Left lung (tissue), 4 donors: ENCODE measurements at regions not wholly inside any gene's neighbourhood (a gene's known extent, or its start where the extent isn't known, plus 50 kb on each side); places are given as distances from the start of the nearest gene placed in this dataset.

Experiments used
- ATAC-seq: fragments of 200-7000 bp; cut with Tn5 transposase; one replicate; pipeline ENCODE4 v1.9.1; 2020; ENCODE audit warnings: moderate library complexity
- DNase-seq, 4 donors: peaks; one replicate each; pipeline ENCODE4 v3.0.0-alpha.2; 2013 to 2020
- H3K27ac ChIP-seq, 2 donors: fragments of 200-600 bp; sonication (generic) in 1 of 2; one replicate each; pipeline versions ENCODE4 v1.5.0 to v1.8.0; 2020 to 2021
- H3K27me3 ChIP-seq, 2 donors: fragments of 200-600 bp; sonication (generic) in 1 of 2; one replicate each; pipeline versions ENCODE4 v1.5.0 to v1.8.0; 2020 to 2021
- H3K36me3 ChIP-seq, 2 donors: fragments of 200-600 bp; sonication (generic) in 1 of 2; one replicate each; pipeline versions ENCODE4 v1.5.0 to v1.8.0; 2020 to 2021
- H3K4me1 ChIP-seq, 2 donors: fragments of 200-600 bp; one replicate each; pipeline ENCODE4 v1.8.0; 2021
- H3K4me3 ChIP-seq, 2 donors: fragments of 200-600 bp; sonication (generic) in 1 of 2; one replicate each; pipeline versions ENCODE4 v1.5.0 to v1.8.0; 2020 to 2021; ENCODE audit warnings: mild to moderate bottlenecking in 1 of 2
- H3K9me3 ChIP-seq, 2 donors: fragments of 200-600 bp; sonication (generic) in 1 of 2; one replicate each; pipeline versions ENCODE4 v1.5.0 to v1.8.0; 2020 to 2021
- intact Hi-C, 2 donors: fragments of 100-400 bp; cut with DNase I; formaldehyde crosslinking; loops; one replicate each; pipeline versions ENCODE4 v1.11.2 to v1.14.2; 2022
- TF ChIP-seq, protein P1 (sequence below), 2 donors: fragments of 200-600 bp; sonication (generic) in 1 of 2; IDR thresholded peaks; one replicate each; pipeline versions ENCODE4 v1.5.0 to v1.8.0; 2021; ENCODE audit warnings: antibody characterized with exemption in 2 of 2
- donor health status: DM: no; HTN: yes; CAD: no.
- donor health status: DM: no; HTN: no; CAD: no.

DNA sequence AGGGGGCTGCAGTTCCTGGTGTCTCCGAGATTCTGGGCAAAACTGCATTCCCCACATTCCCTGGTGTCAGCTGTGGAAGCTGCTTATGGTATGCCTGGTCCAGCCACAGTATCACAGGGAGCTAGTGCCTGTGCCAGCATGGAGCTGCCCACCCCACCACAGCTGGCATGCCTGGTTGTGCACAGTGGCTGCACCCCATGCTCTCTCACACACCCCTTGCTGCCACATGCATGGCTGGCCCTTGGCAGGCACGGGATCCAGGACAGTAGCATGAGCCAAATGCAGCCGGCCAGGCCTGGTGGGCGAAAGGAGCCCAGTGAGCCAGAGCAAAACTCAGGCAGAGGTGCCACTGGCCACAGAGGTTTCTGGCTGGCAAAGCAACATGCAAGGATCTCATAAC lies 418.0 kb upstream of the SPOCK3 start:
- TF ChIP-seq, protein P1, sequence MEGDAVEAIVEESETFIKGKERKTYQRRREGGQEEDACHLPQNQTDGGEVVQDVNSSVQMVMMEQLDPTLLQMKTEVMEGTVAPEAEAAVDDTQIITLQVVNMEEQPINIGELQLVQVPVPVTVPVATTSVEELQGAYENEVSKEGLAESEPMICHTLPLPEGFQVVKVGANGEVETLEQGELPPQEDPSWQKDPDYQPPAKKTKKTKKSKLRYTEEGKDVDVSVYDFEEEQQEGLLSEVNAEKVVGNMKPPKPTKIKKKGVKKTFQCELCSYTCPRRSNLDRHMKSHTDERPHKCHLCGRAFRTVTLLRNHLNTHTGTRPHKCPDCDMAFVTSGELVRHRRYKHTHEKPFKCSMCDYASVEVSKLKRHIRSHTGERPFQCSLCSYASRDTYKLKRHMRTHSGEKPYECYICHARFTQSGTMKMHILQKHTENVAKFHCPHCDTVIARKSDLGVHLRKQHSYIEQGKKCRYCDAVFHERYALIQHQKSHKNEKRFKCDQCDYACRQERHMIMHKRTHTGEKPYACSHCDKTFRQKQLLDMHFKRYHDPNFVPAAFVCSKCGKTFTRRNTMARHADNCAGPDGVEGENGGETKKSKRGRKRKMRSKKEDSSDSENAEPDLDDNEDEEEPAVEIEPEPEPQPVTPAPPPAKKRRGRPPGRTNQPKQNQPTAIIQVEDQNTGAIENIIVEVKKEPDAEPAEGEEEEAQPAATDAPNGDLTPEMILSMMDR (IDR thresholded peaks at IDR 0.05) = no peak
- no peak overlapping the region for H3K27ac ChIP-seq
- no peak for ATAC-seq
- H3K4me3 ChIP-seq = no peak overlapping the region
- no peaks in the 10 kb centered on the region for H3K4me1 ChIP-seq
- peaks cover 0 to 21% of the 10 kb centered on the region in 2 donors for H3K9me3 ChIP-seq
- intact Hi-C loops = no loop called here
- no peaks in the 10 kb centered on the region for H3K27me3 ChIP-seq
- H3K36me3 ChIP-seq = no peaks in the 10 kb centered on the region
- peak in 1 of 4 donors; percentile 51 for DNase-seq

DNA sequence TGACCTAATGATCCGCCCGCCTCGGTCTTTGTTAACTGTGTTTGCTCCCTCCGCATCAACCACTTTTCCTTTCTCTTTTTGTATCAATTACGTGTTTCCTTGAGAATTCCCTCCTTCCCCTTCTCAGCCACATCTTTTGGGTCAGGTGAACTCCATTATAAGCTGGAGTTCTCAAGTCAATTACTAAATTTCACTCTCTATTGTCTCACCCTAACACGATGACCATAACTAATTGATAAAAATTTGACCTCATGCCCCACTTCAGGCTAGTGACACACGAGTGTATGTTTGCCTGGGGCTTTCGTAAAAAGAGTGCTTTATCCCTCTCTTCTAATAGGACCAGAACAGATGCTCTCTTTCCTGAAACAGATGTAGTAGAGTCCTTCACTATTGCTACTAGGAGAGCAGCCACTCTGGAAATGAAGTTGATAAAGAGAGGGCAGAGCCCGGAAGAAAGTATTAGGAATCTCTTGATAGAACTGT lies 403.6 kb upstream of the ANXA10 start:
- intact Hi-C loops = no loop called here
- DNase-seq = no peak

DNA sequence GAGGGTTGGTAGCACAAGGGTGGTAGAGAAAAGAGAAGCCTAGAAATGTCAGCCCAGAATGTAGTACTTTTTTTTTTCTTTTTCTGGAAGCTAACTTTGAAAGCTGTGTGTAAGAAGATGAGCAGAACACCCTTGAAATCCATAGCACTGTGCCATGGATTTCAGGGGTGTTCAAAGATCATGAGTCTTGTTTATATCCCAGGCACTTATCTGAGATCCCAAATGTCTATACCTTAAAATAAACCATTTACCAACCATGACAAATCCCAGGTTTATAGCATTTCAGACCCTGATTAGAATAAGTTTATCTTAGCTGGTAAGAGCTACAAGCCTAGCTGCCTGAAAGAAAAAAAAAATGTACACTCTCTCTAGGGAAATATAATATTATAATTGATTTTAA lies 389.9 kb upstream of the ANXA10 start:
- TF ChIP-seq, protein P1 (IDR thresholded peaks at IDR 0.05) = no peak
- Histone ChIP-seq H3K9me3 (no peaks in the 10 kb centered on the region), H3K4me3 (no peak overlapping the region), H3K27ac (no peak overlapping the region), H3K4me1 (no peaks in the 10 kb centered on the region), H3K27me3 (no peaks in the 10 kb centered on the region), H3K36me3 (no peaks in the 10 kb centered on the region)
- ATAC-seq = no peak
- no peak for DNase-seq
- intact Hi-C loops = no loop called here

More for the DNA sequence above, 403.6 kb upstream of the ANXA10 start:
- H3K36me3 ChIP-seq = no peaks in the 10 kb centered on the region
- no peak overlapping the region for H3K27ac ChIP-seq
- no peaks in the 10 kb centered on the region for H3K4me1 ChIP-seq
- no peak for ATAC-seq
- no peaks in the 10 kb centered on the region for H3K27me3 ChIP-seq
- peaks cover 0 to 3% of the 10 kb centered on the region in 2 donors for H3K9me3 ChIP-seq
- H3K4me3 ChIP-seq = no peak overlapping the region
- TF ChIP-seq, protein P1 (IDR thresholded peaks at IDR 0.05) = no peak

DNA sequence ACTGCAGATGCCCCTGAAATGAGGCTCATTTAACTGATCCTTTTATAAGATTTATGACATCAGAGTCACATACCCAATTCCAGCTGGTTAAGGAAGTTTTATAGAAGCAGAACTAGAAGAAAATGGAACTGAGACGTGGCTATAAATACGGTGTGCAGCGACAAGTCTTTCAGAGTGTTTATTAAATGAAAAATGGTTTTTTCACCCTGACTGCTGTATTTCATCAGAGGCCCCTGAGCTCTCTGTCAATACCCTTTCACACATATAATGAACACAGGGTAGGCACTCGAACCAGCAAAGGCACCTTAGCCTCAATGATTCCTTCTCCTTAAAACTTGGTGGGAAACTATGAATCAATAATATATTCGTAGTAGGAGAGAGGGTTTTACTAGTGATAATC lies 380.8 kb upstream of the ANXA10 start:
- H3K4me1 ChIP-seq = no peaks in the 10 kb centered on the region
- no peaks in the 10 kb centered on the region for H3K9me3 ChIP-seq
- no peak for DNase-seq
- H3K27me3 ChIP-seq = no peaks in the 10 kb centered on the region
- H3K36me3 ChIP-seq = no peaks in the 10 kb centered on the region
- no peak overlapping the region for H3K4me3 ChIP-seq
- TF ChIP-seq, protein P1 (IDR thresholded peaks at IDR 0.05) = no peak
- no peak overlapping the region for H3K27ac ChIP-seq
- intact Hi-C loops = no loop called here
- ATAC-seq = no peak

DNA sequence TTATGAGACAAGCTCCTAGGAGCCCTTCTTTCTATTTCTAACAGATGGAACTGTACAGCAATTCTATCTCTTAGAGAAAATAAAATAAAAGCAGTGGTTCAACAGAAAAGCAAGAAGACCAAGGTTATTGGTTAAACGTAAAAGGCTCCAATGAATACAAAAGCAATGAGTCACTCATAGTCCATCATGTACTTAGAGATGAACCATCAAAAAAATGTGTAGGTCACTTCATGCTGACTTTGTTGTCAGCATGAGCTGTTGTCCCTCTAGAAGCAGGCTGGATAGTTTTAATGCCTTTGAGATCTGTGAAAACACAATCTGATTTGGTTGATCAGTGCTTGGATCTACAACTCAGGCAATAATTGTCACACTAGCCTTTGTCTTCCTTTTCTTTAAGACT lies 378.6 kb upstream of the ANXA10 start:
- H3K4me1 ChIP-seq = no peaks in the 10 kb centered on the region
- no peak overlapping the region for H3K4me3 ChIP-seq
- H3K27ac ChIP-seq = no peak overlapping the region
- H3K36me3 ChIP-seq = no peaks in the 10 kb centered on the region
- no peaks in the 10 kb centered on the region for H3K9me3 ChIP-seq
- intact Hi-C loops = no loop called here
- no peak for DNase-seq
- TF ChIP-seq, protein P1 (IDR thresholded peaks at IDR 0.05) = no peak
- no peak for ATAC-seq
- no peaks in the 10 kb centered on the region for H3K27me3 ChIP-seq
